A549 (cell line): ENCODE measurements at regions not wholly inside any gene's neighbourhood (a gene's known extent, or its start where the extent isn't known, plus 50 kb on each side); places are given as distances from the start of the nearest gene placed in this dataset.

Source experiments
- ATAC-seq, 2 experiments: fragments of 200-7000 bp in 1 of 2; fragments of >200 bp in 1 of 2; cut with Nextera tagmentation in 1 of 2; cut with Tn5 transposase in 1 of 2; 3 replicates each; pipeline versions ENCODE4 v1.8.0 to v1.9.1; 2018 to 2020; ENCODE audit warnings: mild to moderate bottlenecking in 1 of 2, moderate library complexity in 1 of 2
- CTCF ChIA-PET: fragments of 300-600 bp; sonication (Branson Sonifier 250); formaldehyde crosslinking; extraction: SDS; loops from one replicate; lab custom pipeline; 2021; ENCODE audit warnings: antibody characterized with exemption, inconsistent platforms; lab: Yijun Ruan, JAX
- POLR2A ChIA-PET: fragments of 350-600 bp; formaldehyde crosslinking; extraction: SDS; loops from one replicate; lab custom pipeline; 2021; ENCODE audit warnings: antibody characterized with exemption, inconsistent platforms; lab: Yijun Ruan, JAX
- DNase-seq, 2 experiments: peaks; one replicate each; pipeline versions ENCODE4 v3.0.0 to v3.0.0-alpha.2; 2011 to 2016; ENCODE audit warnings: low read depth in 1 of 2, low spot score in 1 of 2
- FAIRE-seq: peaks from 2 replicates; lab custom pipeline; 2011; peaks lifted over from hg19 to GRCh38; lab: Jason Lieb, UNC
- H3K27ac ChIP-seq, 2 experiments: fragments of >200 bp; sonication (Bioruptor Twin); formaldehyde crosslinking; 3 replicates each; pipeline ENCODE4 v1.5.1; 2016 to 2017
- H3K4me1 ChIP-seq: fragments of >200 bp; sonication (Bioruptor Twin); formaldehyde crosslinking; 3 replicates; pipeline ENCODE4 v1.6.1; 2016
- H3K4me2 ChIP-seq: fragments of >200 bp; sonication (Bioruptor Twin); formaldehyde crosslinking; 3 replicates; pipeline ENCODE4 v1.6.1; 2016
- H3K4me3 ChIP-seq: fragments of >200 bp; sonication (Bioruptor Twin); formaldehyde crosslinking; 3 replicates; pipeline ENCODE4 v1.5.1; 2016
- H3K9me3 ChIP-seq: fragments of >200 bp; sonication (Bioruptor Twin); formaldehyde crosslinking; 3 replicates; pipeline ENCODE4 v1.6.1; 2016
- BHLHE40 ChIP-seq: IDR thresholded peaks from 2 replicates; pipeline ENCODE4 v1.6.1; 2012; ENCODE audit warnings: low read depth, low read length, inconsistent platforms
- CHD2 ChIP-seq: fragments of 150-350 bp; IDR thresholded peaks from 2 replicates; pipeline ENCODE4 v1.6.1; 2014; ENCODE audit warnings: low read length; ENCODE audit not compliant: partially characterized antibody
- EP300 ChIP-seq, 2 experiments: fragments of >200 bp; sonication (Bioruptor Twin); formaldehyde crosslinking; IDR thresholded peaks; 2 replicates in 1 of 2; 3 replicates in 1 of 2; pipeline ENCODE4 v1.6.1; 2016 to 2017
- ESRRA ChIP-seq: fragments of 150-350 bp; IDR thresholded peaks from 2 replicates; pipeline ENCODE4 v1.6.1; 2014; ENCODE audit warnings: mild to moderate bottlenecking, low read length, borderline replicate concordance
- HEYL ChIP-seq: fragments of 250-450 bp; sonication (Bioruptor Pico); IDR thresholded peaks from 2 replicates; pipeline ENCODE4 v1.8.0; 2021; ENCODE audit warnings: mild to moderate bottlenecking, moderate library complexity
- HOXB5 ChIP-seq: fragments of 250-450 bp; sonication (Bioruptor Pico); IDR thresholded peaks from 2 replicates; pipeline ENCODE4 v1.5.0; 2020; ENCODE audit warnings: mild to moderate bottlenecking, moderate library complexity
- JUNB ChIP-seq: fragments of >200 bp; sonication (Bioruptor Twin); formaldehyde crosslinking; IDR thresholded peaks from 2 replicates; pipeline ENCODE4 v1.6.1; 2016
- POLR2A ChIP-seq: IDR thresholded peaks from 2 replicates; pipeline ENCODE4 v1.6.1; 2012; ENCODE audit warnings: mild to moderate bottlenecking, low read length
- RNF2 ChIP-seq: fragments of 200-600 bp; sonication (generic); IDR thresholded peaks from 2 replicates; pipeline ENCODE4 v1.6.1; 2016; ENCODE audit warnings: low read depth, mild to moderate bottlenecking, antibody characterized with exemption, moderate library complexity, borderline replicate concordance
- SMC3 ChIP-seq: fragments of >200 bp; sonication (Bioruptor Twin); formaldehyde crosslinking; IDR thresholded peaks from 3 replicates; pipeline ENCODE4 v1.6.1; 2018; ENCODE audit warnings: inconsistent platforms
- SREBF2 ChIP-seq: fragments of 450-650 bp; IDR thresholded peaks from 2 replicates; pipeline ENCODE4 v1.6.1; 2014; ENCODE audit warnings: mild to moderate bottlenecking, moderate library complexity
- ZNF302 ChIP-seq: fragments of 250-450 bp; sonication (Bioruptor Pico); IDR thresholded peaks from 2 replicates; pipeline ENCODE4 v1.9.0; 2021; ENCODE audit warnings: inconsistent platforms, mild to moderate bottlenecking, moderate library complexity
- ZSCAN20 ChIP-seq: fragments of 250-450 bp; sonication (Bioruptor Pico); IDR thresholded peaks from 2 replicates; pipeline ENCODE4 v1.8.0; 2022; ENCODE audit warnings: mild to moderate bottlenecking, moderate library complexity
- WGBS: methylation state at CpG from one replicate; pipeline ENCODE4 v1.1.6; 2017; ENCODE audit errors: missing lambda C conversion rate; 5-methylcytosine and 5-hydroxymethylcytosine counted together
- TF ChIP-seq, protein P1 (sequence below): IDR thresholded peaks from 2 replicates; pipeline ENCODE4 v1.6.1; 2012
- TF ChIP-seq, protein P2 (sequence below): fragments of 250-450 bp; sonication (Bioruptor Pico); IDR thresholded peaks from 2 replicates; pipeline ENCODE4 v1.5.0; 2020; ENCODE audit warnings: low read depth, mild to moderate bottlenecking, moderate library complexity
- TF ChIP-seq, protein P3 (sequence below): fragments of 250-450 bp; sonication (Bioruptor Pico); IDR thresholded peaks from 2 replicates; pipeline ENCODE4 v1.5.0; 2021; ENCODE audit warnings: mild to moderate bottlenecking, moderate library complexity, borderline replicate concordance
- TF ChIP-seq, protein P4 (sequence below): fragments of >200 bp; sonication (Bioruptor Twin); formaldehyde crosslinking; IDR thresholded peaks from 3 replicates; pipeline ENCODE4 v1.6.1; 2016
- TF ChIP-seq, protein P5 (sequence below): IDR thresholded peaks from 2 replicates; pipeline ENCODE4 v1.6.1; 2012; ENCODE audit warnings: low read depth, borderline replicate concordance
- TF ChIP-seq, protein P6 (sequence below): IDR thresholded peaks from 2 replicates; pipeline ENCODE4 v1.6.1; 2012

DNA sequence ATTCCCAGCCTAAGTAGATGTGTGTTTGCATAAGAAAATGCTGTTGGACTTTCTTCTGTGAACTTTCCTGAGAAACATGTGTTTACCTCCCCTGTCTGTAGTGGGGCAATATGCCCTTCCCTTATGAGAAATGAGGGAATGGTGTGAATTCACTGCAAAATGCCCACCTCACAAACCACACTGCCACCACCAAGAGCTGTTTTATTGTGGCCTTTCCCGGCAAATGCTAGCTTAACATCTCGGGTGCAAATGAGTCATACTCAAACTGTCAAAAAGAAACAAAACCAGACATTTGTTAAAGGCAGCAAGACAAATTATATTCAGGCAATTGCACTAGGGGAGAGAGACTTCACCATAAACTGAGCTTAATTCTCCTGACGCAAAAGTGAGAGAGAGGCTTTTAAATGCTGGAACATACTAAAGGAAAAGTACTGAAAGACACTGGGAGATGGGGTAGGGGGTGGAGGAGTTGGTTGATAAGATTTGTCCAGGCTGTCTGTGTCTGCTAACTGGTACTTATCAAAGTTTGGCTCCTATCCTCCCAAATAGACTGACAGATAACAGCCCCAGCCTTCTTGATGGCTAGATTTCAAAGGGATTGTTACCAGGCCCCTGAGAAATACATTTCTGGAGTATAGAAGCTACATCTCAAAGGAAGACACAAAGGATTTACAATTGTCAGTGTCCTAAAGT is 70.9 kb upstream of the OR5AK2 start:
- WGBS: 67% methylated on average over 3 of the region's 3 CpGs
- ChIA-PET POLR2A (no interaction called here), CTCF (interaction anchor here (1.4 to 3.0 kb wide), 3 partner anchors 14 to 360 kb away, joined by 3 to 18 read pairs (median 4); no protein-coding TSS in a partner anchor)
- FAIRE-seq: peak; percentile 72
- no peak for ATAC-seq
- peaks cover 50% of the 10 kb centered on the region for H3K9me3 ChIP-seq
- H3K4me2 ChIP-seq: no peak overlapping the region
- TF ChIP-seq EP300 (IDR thresholded peaks at IDR 0.05): no peak
- TF ChIP-seq, protein P1, sequence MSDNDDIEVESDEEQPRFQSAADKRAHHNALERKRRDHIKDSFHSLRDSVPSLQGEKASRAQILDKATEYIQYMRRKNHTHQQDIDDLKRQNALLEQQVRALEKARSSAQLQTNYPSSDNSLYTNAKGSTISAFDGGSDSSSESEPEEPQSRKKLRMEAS: no peak
- TF ChIP-seq, protein P2, sequence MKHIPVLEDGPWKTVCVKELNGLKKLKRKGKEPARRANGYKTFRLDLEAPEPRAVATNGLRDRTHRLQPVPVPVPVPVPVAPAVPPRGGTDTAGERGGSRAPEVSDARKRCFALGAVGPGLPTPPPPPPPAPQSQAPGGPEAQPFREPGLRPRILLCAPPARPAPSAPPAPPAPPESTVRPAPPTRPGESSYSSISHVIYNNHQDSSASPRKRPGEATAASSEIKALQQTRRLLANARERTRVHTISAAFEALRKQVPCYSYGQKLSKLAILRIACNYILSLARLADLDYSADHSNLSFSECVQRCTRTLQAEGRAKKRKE (CRISPR knock-in tag): no peak
- no peak for TF ChIP-seq SREBF2
- TF ChIP-seq SMC3: no peak
- no peak for TF ChIP-seq ESRRA
- TF ChIP-seq, protein P3, sequence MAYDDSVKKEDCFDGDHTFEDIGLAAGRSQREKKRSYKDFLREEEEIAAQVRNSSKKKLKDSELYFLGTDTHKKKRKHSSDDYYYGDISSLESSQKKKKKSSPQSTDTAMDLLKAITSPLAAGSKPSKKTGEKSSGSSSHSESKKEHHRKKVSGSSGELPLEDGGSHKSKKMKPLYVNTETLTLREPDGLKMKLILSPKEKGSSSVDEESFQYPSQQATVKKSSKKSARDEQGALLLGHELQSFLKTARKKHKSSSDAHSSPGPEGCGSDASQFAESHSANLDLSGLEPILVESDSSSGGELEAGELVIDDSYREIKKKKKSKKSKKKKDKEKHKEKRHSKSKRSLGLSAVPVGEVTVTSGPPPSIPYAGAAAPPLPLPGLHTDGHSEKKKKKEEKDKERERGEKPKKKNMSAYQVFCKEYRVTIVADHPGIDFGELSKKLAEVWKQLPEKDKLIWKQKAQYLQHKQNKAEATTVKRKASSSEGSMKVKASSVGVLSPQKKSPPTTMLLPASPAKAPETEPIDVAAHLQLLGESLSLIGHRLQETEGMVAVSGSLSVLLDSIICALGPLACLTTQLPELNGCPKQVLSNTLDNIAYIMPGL (CRISPR knock-in tag): no peak
- TF ChIP-seq BHLHE40: no peak
- H3K27ac ChIP-seq: peak overlapping the region; percentile 52 to 68; a peak in 5 of 6 replicates
- no peak overlapping the region for H3K4me3 ChIP-seq
- peaks cover 7% of the 10 kb centered on the region; the same call in 2 of the 3 replicates for H3K4me1 ChIP-seq
- no peak for DNase-seq

DNA sequence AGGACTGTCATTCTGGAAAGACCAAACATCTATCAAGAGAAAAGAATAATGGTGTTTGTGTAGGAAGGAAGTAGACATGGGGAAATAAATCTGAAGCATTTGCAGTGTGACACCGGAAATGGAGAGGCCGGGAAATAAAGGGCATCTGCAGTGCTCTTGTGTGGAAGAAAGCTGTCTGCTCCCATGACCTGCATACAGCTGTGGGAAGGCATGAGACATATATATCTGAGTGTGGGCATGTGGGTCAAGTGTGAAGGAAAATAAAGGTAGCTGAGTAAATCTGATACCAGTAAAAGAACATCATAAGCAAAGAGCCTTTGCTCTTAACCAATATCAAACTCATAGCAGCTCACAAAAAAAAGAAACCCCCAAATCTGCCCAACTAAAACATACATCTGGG is 72.1 kb upstream of the OR5AK2 start:
- no peak for DNase-seq
- H3K27ac ChIP-seq: peak overlapping the region; percentile 42 to 68
- no peak for FAIRE-seq
- no peak overlapping the region for H3K4me3 ChIP-seq
- H3K4me2 ChIP-seq: no peak overlapping the region
- POLR2A ChIA-PET: no interaction called here
- TF ChIP-seq, protein P4, sequence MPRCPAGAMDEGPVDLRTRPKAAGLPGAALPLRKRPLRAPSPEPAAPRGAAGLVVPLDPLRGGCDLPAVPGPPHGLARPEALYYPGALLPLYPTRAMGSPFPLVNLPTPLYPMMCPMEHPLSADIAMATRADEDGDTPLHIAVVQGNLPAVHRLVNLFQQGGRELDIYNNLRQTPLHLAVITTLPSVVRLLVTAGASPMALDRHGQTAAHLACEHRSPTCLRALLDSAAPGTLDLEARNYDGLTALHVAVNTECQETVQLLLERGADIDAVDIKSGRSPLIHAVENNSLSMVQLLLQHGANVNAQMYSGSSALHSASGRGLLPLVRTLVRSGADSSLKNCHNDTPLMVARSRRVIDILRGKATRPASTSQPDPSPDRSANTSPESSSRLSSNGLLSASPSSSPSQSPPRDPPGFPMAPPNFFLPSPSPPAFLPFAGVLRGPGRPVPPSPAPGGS: no peak
- no peak for TF ChIP-seq CHD2
- no peak for TF ChIP-seq POLR2A
- no peak for TF ChIP-seq HEYL (CRISPR knock-in tag)
- TF ChIP-seq RNF2: no peak
- TF ChIP-seq, protein P5, sequence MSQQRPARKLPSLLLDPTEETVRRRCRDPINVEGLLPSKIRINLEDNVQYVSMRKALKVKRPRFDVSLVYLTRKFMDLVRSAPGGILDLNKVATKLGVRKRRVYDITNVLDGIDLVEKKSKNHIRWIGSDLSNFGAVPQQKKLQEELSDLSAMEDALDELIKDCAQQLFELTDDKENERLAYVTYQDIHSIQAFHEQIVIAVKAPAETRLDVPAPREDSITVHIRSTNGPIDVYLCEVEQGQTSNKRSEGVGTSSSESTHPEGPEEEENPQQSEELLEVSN: no peak
- TF ChIP-seq HOXB5 (CRISPR knock-in tag): no peak
- TF ChIP-seq ZSCAN20 (CRISPR knock-in tag): no peak
- TF ChIP-seq, protein P6, sequence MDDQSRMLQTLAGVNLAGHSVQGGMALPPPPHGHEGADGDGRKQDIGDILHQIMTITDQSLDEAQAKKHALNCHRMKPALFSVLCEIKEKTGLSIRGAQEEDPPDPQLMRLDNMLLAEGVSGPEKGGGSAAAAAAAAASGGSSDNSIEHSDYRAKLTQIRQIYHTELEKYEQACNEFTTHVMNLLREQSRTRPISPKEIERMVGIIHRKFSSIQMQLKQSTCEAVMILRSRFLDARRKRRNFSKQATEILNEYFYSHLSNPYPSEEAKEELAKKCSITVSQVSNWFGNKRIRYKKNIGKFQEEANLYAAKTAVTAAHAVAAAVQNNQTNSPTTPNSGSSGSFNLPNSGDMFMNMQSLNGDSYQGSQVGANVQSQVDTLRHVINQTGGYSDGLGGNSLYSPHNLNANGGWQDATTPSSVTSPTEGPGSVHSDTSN: no peak
- TF ChIP-seq JUNB: no peak
- no peak for TF ChIP-seq ZNF302
- CTCF ChIA-PET: no interaction called here
- peaks cover 9% of the 10 kb centered on the region for H3K4me1 ChIP-seq
- no peak for ATAC-seq
- 97% methylated on average over 2 of the region's 2 CpGs for WGBS
- H3K9me3 ChIP-seq: peaks cover 44% of the 10 kb centered on the region
